T-cell (primary cell): ENCODE measurements at regions not wholly inside any gene's neighbourhood (a gene's known extent, or its start where the extent isn't known, plus 50 kb on each side); places are given as distances from the start of the nearest gene placed in this dataset.
A peak's percentile ranks its signal among the peaks of the same experiment; 100 is the strongest.

Source experiments
- ATAC-seq, 4 experiments: fragments of 200-7000 bp in 3 of 4; fragments of 150-1000 bp in 1 of 4; cut with Tn5 transposase; replicated peaks in 1 of 4; 1 replicate in 3 of 4; 2 replicates in 1 of 4; pipeline ENCODE4 v1.10.0; 2021; ENCODE audit warnings: moderate library complexity in 3 of 4, mild to moderate bottlenecking in 2 of 4, moderate number of reproducible peaks in 1 of 4
- CTCF ChIA-PET, 2 donors: fragments of 300-600 bp; sonication (Branson Sonifier 250); formaldehyde crosslinking; loops; one replicate each; lab custom pipeline; 2022; ENCODE audit warnings: antibody characterized with exemption in 2 of 2; lab: Charles Lee
- POLR2A ChIA-PET, 2 donors: fragments of 300-600 bp; sonication (Branson Sonifier 250); formaldehyde crosslinking; loops; one replicate each; lab custom pipeline; 2022; ENCODE audit warnings: antibody characterized with exemption in 2 of 2; lab: Charles Lee
- DNase-seq, 35 experiments: peaks; one replicate each; pipeline versions ENCODE4 v3.0.0 to v3.0.0-alpha.2; 2013 to 2023
- H3K27ac ChIP-seq: one replicate; pipeline ENCODE4 v1.5.1; 2013; ENCODE audit warnings: low read length
- H3K27me3 ChIP-seq, 2 experiments: replicated peaks in 1 of 2; 1 replicate in 1 of 2; 2 replicates in 1 of 2; pipeline versions ENCODE4 v1.6.1 to v1.7.0; 2013; ENCODE audit warnings: low read length in 1 of 2, mixed read lengths in 1 of 2; ENCODE audit not compliant: control insufficient read depth in 2 of 2, insufficient read depth in 2 of 2; ENCODE audit errors: extremely low read depth in 1 of 2
- H3K36me3 ChIP-seq, 2 donors: 1 replicate in 1 of 2; 2 replicates in 1 of 2; pipeline versions ENCODE4 v1.6.1 to v1.7.0; 2013; ENCODE audit warnings: low read length in 1 of 2; ENCODE audit not compliant: control insufficient read depth in 2 of 2, insufficient read depth in 1 of 2; ENCODE audit errors: extremely low read depth in 1 of 2
- H3K4me1 ChIP-seq, 2 experiments: 1 replicate in 1 of 2; 2 replicates in 1 of 2; pipeline versions ENCODE4 v1.6.1 to v1.7.0; 2013; ENCODE audit warnings: low read length in 2 of 2, mixed read lengths in 1 of 2; ENCODE audit not compliant: insufficient read depth in 2 of 2, control insufficient read depth in 1 of 2; ENCODE audit errors: extremely low read depth in 1 of 2
- H3K4me3 ChIP-seq, 2 donors: 1 replicate in 1 of 2; 2 replicates in 1 of 2; pipeline versions ENCODE4 v1.5.1 to v1.7.0; 2013; ENCODE audit warnings: mild to moderate bottlenecking in 2 of 2, low read length in 1 of 2, moderate library complexity in 1 of 2; ENCODE audit not compliant: control insufficient read depth in 1 of 2; ENCODE audit errors: extremely low read depth in 1 of 2
- H3K9me3 ChIP-seq: 2 replicates; pipeline ENCODE4 v1.7.0; 2013
- H3K27ac Mint-ChIP-seq, 2 donors: one replicate each; pipeline ENCODE4 v1.8.0; 2020 to 2021; ENCODE audit warnings: mild to moderate bottlenecking in 2 of 2, mixed read lengths in 2 of 2
- H3K27me3 Mint-ChIP-seq, 2 donors: one replicate each; pipeline ENCODE4 v1.8.0; 2021 to 2022; ENCODE audit warnings: mixed read lengths in 2 of 2
- H3K36me3 Mint-ChIP-seq: one replicate; pipeline ENCODE4 v1.8.0; 2021; ENCODE audit warnings: mixed read lengths
- H3K4me1 Mint-ChIP-seq, 3 donors: one replicate each; pipeline ENCODE4 v1.8.0; 2020 to 2022; ENCODE audit warnings: mixed read lengths in 3 of 3, mild to moderate bottlenecking in 1 of 3
- H3K4me3 Mint-ChIP-seq, 3 donors: one replicate each; pipeline ENCODE4 v1.8.0; 2020 to 2022; ENCODE audit warnings: mild to moderate bottlenecking in 3 of 3, mixed read lengths in 3 of 3, moderate library complexity in 3 of 3
- H3K9me3 Mint-ChIP-seq, 3 donors: one replicate each; pipeline ENCODE4 v1.8.0; 2020 to 2022; ENCODE audit warnings: mixed read lengths in 3 of 3
- WGBS: methylation state at CpG from one replicate; pipeline ENCODE4 v1.1.5; 2013; ENCODE audit warnings: missing lambda C conversion rate; ENCODE audit not compliant: insufficient coverage; 5-methylcytosine and 5-hydroxymethylcytosine counted together

DNA sequence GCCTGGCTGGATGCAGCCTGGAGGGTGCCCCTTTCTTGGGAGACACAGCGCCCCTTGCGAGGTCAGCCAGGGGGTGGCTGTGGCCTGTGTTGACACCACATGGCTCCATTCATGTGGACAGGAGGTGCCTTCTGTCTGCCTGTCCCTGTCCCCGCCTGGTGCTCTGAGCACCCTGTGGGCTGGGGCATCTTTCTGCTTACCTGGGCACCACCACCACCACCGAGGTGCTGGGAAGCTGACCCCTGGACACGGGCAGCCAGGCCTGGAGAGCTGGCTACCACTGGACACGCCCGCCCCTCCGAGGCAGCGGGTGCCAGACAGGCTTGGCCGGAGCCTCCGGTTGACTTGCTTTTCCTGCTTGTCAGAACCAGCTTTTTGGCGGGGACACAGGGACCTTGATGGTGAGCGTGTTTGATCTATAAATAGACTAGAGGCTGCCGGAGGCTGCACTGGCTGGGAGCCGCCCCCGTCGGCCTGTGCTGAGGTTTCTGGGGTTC lies 121.3 kb upstream of the GSE1 start:
- peaks cover 9 to 16% of the 10 kb centered on the region in 2 experiments for H3K4me1 ChIP-seq
- WGBS, result 49% methylated on average over 11 of the region's 17 CpGs
- H3K9me3 Mint-ChIP-seq, result no peaks in the 10 kb centered on the region
- CTCF ChIA-PET, result interaction anchor here in 1 of 2 donors (0.6 kb wide), 1 partner anchor 31 kb away, joined by 3 read pairs; no protein-coding TSS in a partner anchor
- ATAC-seq, result no peak
- H3K27me3 Mint-ChIP-seq, result peaks cover 0 to 3% of the 10 kb centered on the region in 2 donors
- POLR2A ChIA-PET, result interaction anchor here in 1 of 2 donors (0.6 kb wide), 1 partner anchor 59 kb away, joined by 3 read pairs; no protein-coding TSS in a partner anchor
- peaks cover 0 to 16% of the 10 kb centered on the region in 2 experiments for H3K27me3 ChIP-seq
- H3K36me3 Mint-ChIP-seq, result no peaks in the 10 kb centered on the region
- peak overlapping the region in 1 of 3 donors; percentile 16 for H3K4me3 Mint-ChIP-seq
- peak overlapping the region in 1 of 2 donors; percentile 51 for H3K4me3 ChIP-seq
- H3K9me3 ChIP-seq, result no peaks in the 10 kb centered on the region
- peaks cover 6 to 15% (median 11%) of the 10 kb centered on the region in 3 donors for H3K4me1 Mint-ChIP-seq
- no peak overlapping the region for H3K27ac ChIP-seq
- no peak overlapping the region for H3K27ac Mint-ChIP-seq
- peak in 2 of 35 experiments; percentile 4 to 9 for DNase-seq
- H3K36me3 ChIP-seq, result no peaks in the 10 kb centered on the region

DNA sequence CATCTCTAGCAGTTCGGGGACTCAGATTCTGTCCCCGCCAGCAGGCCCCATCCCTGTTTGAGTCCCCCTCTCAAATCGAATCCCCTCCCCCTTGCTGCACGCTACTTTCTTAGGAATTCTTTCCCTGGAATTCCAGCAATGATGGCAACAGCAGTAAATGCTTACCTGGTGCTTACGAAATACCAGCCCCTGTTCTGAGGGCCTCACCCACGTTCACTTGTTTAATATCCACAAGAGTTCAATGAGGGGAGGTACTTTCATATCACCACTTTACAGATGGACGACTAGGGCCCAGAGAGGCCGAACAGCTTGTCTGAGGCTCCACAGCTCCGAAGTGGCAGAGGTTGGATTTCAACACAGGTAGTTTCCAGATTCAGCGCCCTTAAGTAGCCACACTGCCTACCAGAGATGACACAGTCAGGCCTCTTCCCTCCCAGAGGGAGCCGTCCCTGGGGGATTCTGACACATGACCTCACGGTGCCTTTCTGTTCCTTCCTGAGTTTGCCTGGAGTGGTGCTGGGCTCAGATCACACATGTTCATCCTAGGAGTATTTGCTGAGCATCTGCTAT lies 120.7 kb upstream of the GSE1 start:
- 74% methylated on average over 8 of the region's 12 CpGs for WGBS
- no peak overlapping the region for H3K27ac ChIP-seq

DNA sequence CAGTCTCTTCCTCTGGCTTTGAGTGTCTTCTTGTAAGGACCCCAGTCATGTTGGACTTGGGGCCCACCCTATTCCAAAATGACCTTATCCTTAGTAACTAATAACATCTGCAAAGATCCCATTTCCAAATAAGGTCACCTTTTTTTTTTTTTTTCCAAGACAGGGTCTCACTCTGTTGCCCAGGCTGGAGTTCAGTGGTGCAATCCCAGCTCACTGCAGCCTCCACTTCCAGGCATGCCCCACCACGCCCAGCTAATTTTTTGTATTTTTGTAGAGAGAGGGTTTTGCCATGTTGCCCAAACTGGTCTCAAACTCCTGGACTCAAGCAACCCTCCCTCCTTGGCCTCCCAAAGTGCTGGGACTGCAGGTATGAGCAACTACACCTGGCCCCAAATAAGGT lies 118.8 kb upstream of the GSE1 start:
- Mint-ChIP-seq H3K4me1 (peaks cover 6 to 15% (median 8%) of the 10 kb centered on the region in 3 donors), H3K27ac (no peak overlapping the region), H3K36me3 (no peaks in the 10 kb centered on the region), H3K27me3 (peaks cover 0 to 3% of the 10 kb centered on the region in 2 donors), H3K9me3 (no peaks in the 10 kb centered on the region), H3K4me3 (no peak overlapping the region)
- Histone ChIP-seq H3K27me3 (peaks cover 0 to 14% of the 10 kb centered on the region in 2 experiments), H3K4me1 (peaks cover 9 to 16% of the 10 kb centered on the region in 2 experiments), H3K9me3 (no peaks in the 10 kb centered on the region), H3K36me3 (no peaks in the 10 kb centered on the region), H3K4me3 (no peak overlapping the region), H3K27ac (no peak overlapping the region)
- POLR2A ChIA-PET, result no interaction called here
- no CpG with 5 or more reads among the region's 1 CpG for WGBS
- DNase-seq (no peak), ATAC-seq (no peak)
- CTCF ChIA-PET, result interaction anchor here in 1 of 2 donors (1.0 kb wide), 1 partner anchor 122 kb away, joined by 3 read pairs; no protein-coding TSS in a partner anchor

More for the DNA sequence above, 120.7 kb upstream of the GSE1 start:
- no peaks in the 10 kb centered on the region for H3K36me3 Mint-ChIP-seq
- ChIA-PET CTCF (no interaction called here), POLR2A (no interaction called here)
- no peak for ATAC-seq
- no peak overlapping the region for H3K27ac Mint-ChIP-seq
- peaks cover 6 to 15% (median 11%) of the 10 kb centered on the region in 3 donors for H3K4me1 Mint-ChIP-seq
- Histone ChIP-seq H3K4me1 (peaks cover 9 to 16% of the 10 kb centered on the region in 2 experiments), H3K4me3 (peak overlapping the region in 1 of 2 donors; percentile 51), H3K27me3 (peaks cover 0 to 16% of the 10 kb centered on the region in 2 experiments), H3K36me3 (no peaks in the 10 kb centered on the region), H3K9me3 (no peaks in the 10 kb centered on the region)
- H3K4me3 Mint-ChIP-seq, result peak overlapping the region in 1 of 3 donors; percentile 16
- H3K9me3 Mint-ChIP-seq, result no peaks in the 10 kb centered on the region
- H3K27me3 Mint-ChIP-seq, result peaks cover 0 to 3% of the 10 kb centered on the region in 2 donors
- no peak for DNase-seq

DNA sequence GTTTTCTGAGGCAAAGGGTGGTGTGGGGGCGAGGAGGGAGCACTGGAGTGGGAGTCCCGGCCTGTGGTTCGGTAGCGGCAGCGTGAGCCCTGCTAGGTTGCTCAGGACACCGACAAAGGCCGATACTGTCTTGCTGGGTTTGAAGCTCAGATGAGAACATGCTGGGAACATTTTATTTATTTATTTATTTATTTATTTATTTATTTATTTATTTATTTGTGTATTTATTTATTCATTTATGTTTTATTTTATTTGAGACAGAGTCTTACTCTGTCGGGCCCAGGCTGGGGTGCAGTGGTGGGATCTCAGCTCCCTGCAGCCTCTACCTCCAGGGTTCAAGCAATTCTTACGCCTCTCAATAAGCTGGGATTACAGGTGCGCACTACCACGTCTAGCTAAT lies 117.9 kb upstream of the GSE1 start:
- no peak overlapping the region for H3K27ac ChIP-seq
- H3K4me1 ChIP-seq, result peaks cover 9 to 16% of the 10 kb centered on the region in 2 experiments
- no peaks in the 10 kb centered on the region for H3K9me3 Mint-ChIP-seq
- WGBS, result no CpG with 5 or more reads among the region's 11 CpGs
- ChIA-PET POLR2A (interaction anchor here in 1 of 2 donors (0.6 kb wide), 1 partner anchor 65 kb away, joined by 4 read pairs; no protein-coding TSS in a partner anchor), CTCF (interaction anchor here in 1 of 2 donors (0.8 kb wide), 1 partner anchor 397 kb away, joined by 3 read pairs; no protein-coding TSS in a partner anchor)
- H3K36me3 ChIP-seq, result no peaks in the 10 kb centered on the region
- no peaks in the 10 kb centered on the region for H3K27me3 Mint-ChIP-seq
- peaks cover 0 to 14% of the 10 kb centered on the region in 2 experiments for H3K27me3 ChIP-seq
- no peaks in the 10 kb centered on the region for H3K9me3 ChIP-seq
- DNase-seq (no peak), ATAC-seq (no peak)
- H3K27ac Mint-ChIP-seq, result no peak overlapping the region
- H3K4me3 Mint-ChIP-seq, result no peak overlapping the region
- H3K36me3 Mint-ChIP-seq, result no peaks in the 10 kb centered on the region
- H3K4me1 Mint-ChIP-seq, result peaks cover 6 to 15% (median 8%) of the 10 kb centered on the region in 3 donors
- H3K4me3 ChIP-seq, result no peak overlapping the region

DNA sequence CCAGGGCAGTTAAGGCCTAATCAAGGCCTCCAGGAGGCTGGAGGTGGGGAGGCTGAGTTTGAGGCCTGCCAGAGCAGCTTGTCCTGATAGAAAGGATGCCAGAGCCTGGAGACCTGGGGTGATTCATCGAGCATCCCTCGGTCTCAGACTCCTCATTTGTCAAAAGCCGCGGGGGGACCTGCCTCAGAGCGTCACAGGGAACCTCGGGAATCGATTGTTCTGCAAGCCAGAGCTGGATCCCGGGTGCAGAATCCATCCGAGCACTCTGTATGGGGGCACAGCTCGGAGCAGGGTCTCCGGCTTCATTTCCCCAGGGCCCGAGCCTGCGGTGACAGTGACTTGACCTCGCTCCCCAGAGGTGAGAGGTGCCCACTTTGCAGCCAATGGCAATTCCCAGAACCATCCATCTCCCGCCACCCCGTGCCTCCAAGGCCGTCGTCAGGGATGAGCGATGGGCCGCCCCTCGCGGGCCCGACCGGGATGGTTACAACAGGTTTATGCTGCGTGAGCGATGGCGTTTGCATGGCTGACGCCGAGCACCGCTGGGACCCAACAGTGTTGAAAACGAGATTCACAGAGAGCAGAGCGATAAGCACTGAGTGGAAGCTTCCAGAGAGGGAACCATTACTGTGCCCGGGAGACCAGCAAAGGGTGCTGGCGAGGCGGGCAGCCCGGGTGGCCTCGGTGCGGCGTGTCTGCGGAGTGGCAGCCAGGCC lies 117.1 kb upstream of the GSE1 start:
- Histone ChIP-seq H3K27me3 (peaks cover 0 to 9% of the 10 kb centered on the region in 2 experiments), H3K9me3 (no peaks in the 10 kb centered on the region), H3K4me1 (peaks cover 9 to 16% of the 10 kb centered on the region in 2 experiments), H3K36me3 (no peaks in the 10 kb centered on the region), H3K27ac (no peak overlapping the region), H3K4me3 (no peak overlapping the region)
- no peak for DNase-seq
- no peaks in the 10 kb centered on the region for H3K27me3 Mint-ChIP-seq
- H3K4me3 Mint-ChIP-seq, result no peak overlapping the region
- no peaks in the 10 kb centered on the region for H3K36me3 Mint-ChIP-seq
- H3K27ac Mint-ChIP-seq, result no peak overlapping the region
- no peak for ATAC-seq
- WGBS, result 91% methylated on average over 40 of the region's 40 CpGs
- H3K4me1 Mint-ChIP-seq, result peaks cover 4 to 15% (median 8%) of the 10 kb centered on the region in 3 donors
- CTCF ChIA-PET, result interaction anchor here in 1 of 2 donors (0.8 kb wide), 1 partner anchor 396 kb away, joined by 3 read pairs; no protein-coding TSS in a partner anchor
- POLR2A ChIA-PET, result interaction anchor here in 1 of 2 donors (0.6 kb wide), 1 partner anchor 65 kb away, joined by 4 read pairs; no protein-coding TSS in a partner anchor
- H3K9me3 Mint-ChIP-seq, result no peaks in the 10 kb centered on the region

DNA sequence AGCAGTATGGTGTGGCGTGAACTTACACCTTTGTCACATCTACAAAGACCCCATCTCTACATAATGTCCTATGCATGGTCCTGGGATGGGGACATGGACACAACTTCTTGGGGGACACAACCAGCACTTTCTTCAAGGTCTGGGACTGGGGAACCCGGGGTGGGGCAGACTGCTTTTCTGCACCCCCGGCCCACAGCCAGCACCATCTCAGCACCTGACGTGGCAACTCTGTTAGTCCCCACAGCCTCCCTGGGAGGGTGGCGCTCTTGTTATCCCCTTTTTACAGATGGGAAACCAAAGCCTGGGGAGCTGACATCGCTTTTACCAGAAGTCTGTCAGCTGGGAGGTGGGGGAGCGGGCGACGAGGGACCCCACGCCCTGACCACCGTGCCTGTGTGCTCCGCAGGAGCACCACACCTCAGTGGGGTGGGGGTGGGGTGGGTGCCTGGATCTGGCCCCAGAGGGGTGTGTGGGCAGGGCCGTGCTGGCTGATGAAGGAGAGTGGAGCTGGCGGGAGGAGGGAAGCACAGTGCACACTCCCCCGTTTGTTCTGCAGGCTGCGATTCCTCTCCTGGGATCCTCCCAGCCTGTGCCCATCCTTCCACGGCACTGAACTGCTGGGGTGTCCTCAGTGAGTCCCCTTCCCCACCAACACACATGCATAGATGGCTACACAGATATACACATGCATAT lies 115.4 kb upstream of the GSE1 start:
- Mint-ChIP-seq H3K9me3 (no peaks in the 10 kb centered on the region), H3K4me1 (peaks cover 0 to 2% (median 2%) of the 10 kb centered on the region in 3 donors), H3K4me3 (no peak overlapping the region), H3K27me3 (no peaks in the 10 kb centered on the region), H3K36me3 (no peaks in the 10 kb centered on the region), H3K27ac (no peak overlapping the region)
- ATAC-seq (no peak), DNase-seq (no peak)
- Histone ChIP-seq H3K9me3 (no peaks in the 10 kb centered on the region), H3K4me3 (no peak overlapping the region), H3K4me1 (no peaks in the 10 kb centered on the region), H3K27ac (no peak overlapping the region), H3K36me3 (no peaks in the 10 kb centered on the region), H3K27me3 (peaks cover 0 to 6% of the 10 kb centered on the region in 2 experiments)
- CTCF ChIA-PET, result no interaction called here
- POLR2A ChIA-PET, result no interaction called here
- WGBS, result 70% methylated on average over 11 of the region's 17 CpGs
